ENCODE measurements at regions not wholly inside any gene's neighbourhood (a gene's known extent, or its start where the extent isn't known, plus 50 kb on each side); places are given as distances from the start of the nearest gene placed in this dataset.
"Not testable (repeated sequence)": the region's sequence is repeated elsewhere in the genome, so short reads cannot be mapped to it uniquely, and the experiment has no call there.

GRCh38 chr6:144507772-144508312 lies 222.7 kb downstream of the UTRN start:
- peaks cover 16% of the 10 kb centered on the region; the same call in 1 of the 2 replicates for H3K36me3 ChIP-seq (ENCODE audit: insufficient read depth)
- not testable (repeated sequence) for H2AFZ ChIP-seq; H3K4me3 Mint-ChIP-seq; DNase-seq (ENCODE audit: low spot score); H3K27ac ChIP-seq (ENCODE audit: low read depth); H4K20me1 ChIP-seq (replicated peaks; ENCODE audit: insufficient read depth); H3K27me3 ChIP-seq (ENCODE audit: insufficient read depth); H3K4me2 ChIP-seq; H3K4me1 Mint-ChIP-seq; H3K9me2 ChIP-seq (ENCODE audit: insufficient read depth); H3K4me3 ChIP-seq; H3K79me2 ChIP-seq (replicated peaks; ENCODE audit: insufficient read depth); H3K27ac Mint-ChIP-seq; H3K27me3 Mint-ChIP-seq (ENCODE audit: insufficient read depth, low read depth, poor library complexity); ATAC-seq; H3K4me1 ChIP-seq (ENCODE audit: insufficient read depth); H3F3A ChIP-seq (replicated peaks; ENCODE audit: low read depth)
- H3K36me3 Mint-ChIP-seq (ENCODE audit: low read depth) = peaks cover 58% of the 10 kb centered on the region
- H3K9me3 Mint-ChIP-seq = peaks cover 32% of the 10 kb centered on the region

GRCh38 chr6:144510859-144511258 lies 225.7 kb downstream of the UTRN start:
- no peak overlapping the region for H3K4me3 Mint-ChIP-seq
- Histone ChIP-seq H4K20me1 (replicated peaks; ENCODE audit: insufficient read depth) (no peaks in the 10 kb centered on the region), H3K27me3 (ENCODE audit: insufficient read depth) (no peaks in the 10 kb centered on the region), H3K27ac (ENCODE audit: low read depth) (no peak overlapping the region), H3K4me1 (ENCODE audit: insufficient read depth) (no peaks in the 10 kb centered on the region), H3K79me2 (replicated peaks; ENCODE audit: insufficient read depth) (no peaks in the 10 kb centered on the region), H3K9me2 (ENCODE audit: insufficient read depth) (no peaks in the 10 kb centered on the region), H3K36me3 (ENCODE audit: insufficient read depth) (peaks cover 4% of the 10 kb centered on the region; the same call in 1 of the 2 replicates), H3F3A (replicated peaks; ENCODE audit: low read depth) (no peaks in the 10 kb centered on the region), H2AFZ (no peak overlapping the region), H3K4me3 (no peak overlapping the region), H3K4me2 (no peak overlapping the region)
- no peak overlapping the region for H3K27ac Mint-ChIP-seq
- H3K36me3 Mint-ChIP-seq (ENCODE audit: low read depth) = peaks cover 34% of the 10 kb centered on the region
- DNase-seq (ENCODE audit: low spot score) (no peak), ATAC-seq (no peak)
- H3K4me1 Mint-ChIP-seq = no peaks in the 10 kb centered on the region
- no peaks in the 10 kb centered on the region for H3K27me3 Mint-ChIP-seq (ENCODE audit: insufficient read depth, low read depth, poor library complexity)
- peaks cover 7% of the 10 kb centered on the region for H3K9me3 Mint-ChIP-seq
- TF ChIP-seq EZH2 (IDR thresholded peaks at IDR 0.05; ENCODE audit: low read depth, unreplicated experiment) (no peak), EZH2phosphoT487 (IDR thresholded peaks at IDR 0.05; ENCODE audit: unreplicated experiment) (no peak), REST (IDR thresholded peaks at IDR 0.05; ENCODE audit: unreplicated experiment) (no peak), POLR2AphosphoS5 (IDR thresholded peaks at IDR 0.05; ENCODE audit: low read depth) (no peak), ZNF331 (CRISPR knock-in tag; IDR thresholded peaks at IDR 0.05; ENCODE audit: low read depth) (no peak), JUNB (IDR thresholded peaks at IDR 0.05; ENCODE audit: unreplicated experiment) (no peak), CTCF (conservative IDR thresholded peaks at IDR 0.05; ENCODE audit: low read depth in 2 of 2) (no peak), ZNF462 (CRISPR knock-in tag; IDR thresholded peaks at IDR 0.05) (no peak), ETS1 (IDR thresholded peaks at IDR 0.05) (no peak)

Measured in GM23338 (cell line).